HG03097 (cell line): ENCODE measurements at regions not wholly inside any gene's neighbourhood (a gene's known extent, or its start where the extent isn't known, plus 50 kb on each side); places are given as distances from the start of the nearest gene placed in this dataset.
"Not testable (repeated sequence)": the region's sequence is repeated elsewhere in the genome, so short reads cannot be mapped to it uniquely, and the experiment has no call there.

ENCODE experiments used
- ATAC-seq: cut with Tn5 transposase; IDR thresholded peaks from one replicate; pipeline ENCODE4 v1.9.1; 2021; ENCODE audit not compliant: unreplicated experiment, low FRiP score

DNA sequence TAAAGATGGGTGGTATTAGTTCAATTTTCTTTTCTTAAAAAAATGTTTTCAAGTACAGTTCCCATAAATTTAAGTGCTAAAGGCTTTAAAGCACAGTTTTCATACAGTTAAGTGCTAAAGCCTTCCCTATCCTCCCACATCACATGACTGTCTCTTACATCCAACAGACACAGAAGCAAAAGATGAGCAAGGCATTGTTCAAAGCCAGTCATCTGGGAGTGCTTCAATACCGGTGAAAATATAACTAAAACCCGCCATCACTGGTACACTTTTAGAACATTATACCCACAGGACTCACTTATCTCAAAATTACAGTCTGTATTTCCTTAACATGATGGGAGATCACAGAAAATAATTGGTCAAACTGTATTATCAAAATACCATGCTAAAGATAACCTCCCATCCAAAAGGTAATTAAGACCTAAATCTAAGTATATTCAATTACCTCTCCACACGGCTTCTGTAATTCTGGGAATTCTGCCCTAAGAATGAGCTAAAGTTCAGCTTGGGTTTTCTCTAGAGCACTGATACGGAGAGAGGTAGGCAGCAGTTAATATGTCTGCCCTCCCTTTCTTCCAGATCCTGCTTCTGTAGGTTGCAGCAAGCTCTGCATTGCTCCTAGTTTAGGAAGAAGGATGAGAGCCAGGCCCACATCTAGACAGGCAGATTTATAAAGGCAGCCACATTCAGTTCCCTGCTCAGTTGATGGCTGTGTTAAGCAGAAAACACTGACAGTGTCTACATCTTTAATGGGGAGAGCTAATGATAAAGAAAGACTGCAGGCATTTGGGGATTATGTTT, 474.8 kb upstream of the PFKP start:
- no peak for ATAC-seq

DNA sequence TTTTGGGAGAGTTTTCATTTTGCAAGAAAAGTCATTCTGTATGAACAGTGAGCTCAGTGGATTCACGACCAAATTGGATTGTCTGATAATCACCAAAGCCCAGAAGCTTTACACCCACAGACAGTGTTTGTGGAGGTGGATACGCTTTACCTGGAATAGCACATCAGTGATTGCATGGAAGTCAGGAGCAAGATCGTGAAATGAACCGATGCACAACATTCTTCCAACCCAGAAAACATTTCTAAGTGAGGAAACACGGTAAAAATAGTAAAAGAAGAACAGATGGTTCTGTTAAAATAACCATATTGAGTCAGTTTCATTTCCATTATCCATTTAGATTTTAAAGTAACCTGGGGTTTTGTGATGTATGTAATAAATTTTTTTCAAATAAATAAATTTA, 478.2 kb upstream of the PFKP start:
- ATAC-seq, result no peak

DNA sequence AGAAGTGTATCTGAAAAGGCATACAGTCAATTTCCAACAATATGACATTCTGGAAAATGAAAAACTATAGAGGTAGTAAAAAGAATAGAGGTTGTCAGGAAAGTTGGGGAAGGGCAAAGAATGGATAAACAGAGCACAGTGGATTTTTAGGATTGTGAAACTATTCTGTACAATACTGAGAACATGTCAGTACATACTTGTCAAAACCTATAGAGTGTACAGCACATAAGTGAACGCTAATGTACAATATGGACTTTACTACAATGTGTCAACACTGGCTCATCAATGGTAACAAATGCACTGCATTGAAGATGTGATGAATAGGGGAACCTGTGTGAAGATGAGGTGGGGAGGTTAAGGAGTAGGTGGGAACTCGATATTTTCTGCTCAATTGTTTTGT, 483.0 kb upstream of the PFKP start:
- no peak for ATAC-seq

DNA sequence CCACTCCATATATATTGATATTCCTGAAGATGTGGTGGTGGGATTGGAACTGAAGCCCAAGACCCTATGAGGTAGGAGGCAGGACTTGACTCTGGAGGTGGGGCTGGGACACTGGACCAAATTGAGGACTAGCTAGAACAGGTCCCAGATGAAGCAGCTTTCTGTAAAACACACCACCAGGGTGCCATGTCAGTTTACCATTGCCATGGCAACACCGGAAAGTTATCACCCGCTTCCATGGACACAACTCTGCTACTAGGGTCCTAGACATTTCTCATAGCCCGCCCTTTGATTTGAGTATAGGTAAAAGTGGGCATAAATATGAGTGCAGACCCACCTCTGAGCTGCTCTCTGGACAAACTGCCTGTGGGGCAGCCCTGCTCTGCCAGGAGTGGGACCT, 490.5 kb upstream of the PFKP start:
- no peak for ATAC-seq

DNA sequence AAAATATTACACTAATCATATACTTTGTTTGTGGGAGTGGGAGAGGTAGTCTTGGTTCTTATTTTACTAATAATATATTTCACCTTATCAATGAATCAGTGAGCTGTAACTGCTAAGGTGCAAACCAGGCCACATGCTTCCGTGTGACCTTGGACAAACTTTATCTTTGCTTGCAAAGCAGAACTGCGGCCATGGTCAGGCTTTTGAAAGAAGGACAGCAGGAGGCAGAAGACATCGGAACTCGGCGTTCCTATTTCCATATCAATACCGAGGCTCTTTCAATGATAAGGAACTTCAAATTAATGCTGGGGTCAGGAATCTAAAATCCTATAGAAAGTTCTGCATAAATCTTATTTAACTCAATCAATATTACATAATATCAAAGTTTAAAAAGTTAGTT, 491.9 kb upstream of the PFKP start:
- no peak for ATAC-seq

DNA sequence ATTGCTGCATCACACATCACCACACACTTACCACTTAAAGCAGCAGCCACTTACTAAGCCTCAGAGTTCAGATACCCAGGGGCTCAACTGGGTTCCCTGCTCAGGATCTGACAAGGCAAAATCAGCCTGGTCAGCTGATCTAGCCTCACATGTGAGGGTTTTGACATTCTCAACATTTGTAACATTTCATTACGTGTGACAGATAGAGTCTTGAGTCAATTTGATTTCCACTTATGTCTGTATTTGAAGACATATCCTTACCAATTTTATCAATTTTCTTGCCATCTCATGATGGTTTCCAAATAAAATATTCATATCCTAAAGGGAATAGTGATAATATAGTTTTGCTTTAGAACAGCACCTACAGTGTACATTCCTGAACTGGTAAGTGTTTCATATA, 494.7 kb upstream of the PFKP start:
- no peak for ATAC-seq

DNA sequence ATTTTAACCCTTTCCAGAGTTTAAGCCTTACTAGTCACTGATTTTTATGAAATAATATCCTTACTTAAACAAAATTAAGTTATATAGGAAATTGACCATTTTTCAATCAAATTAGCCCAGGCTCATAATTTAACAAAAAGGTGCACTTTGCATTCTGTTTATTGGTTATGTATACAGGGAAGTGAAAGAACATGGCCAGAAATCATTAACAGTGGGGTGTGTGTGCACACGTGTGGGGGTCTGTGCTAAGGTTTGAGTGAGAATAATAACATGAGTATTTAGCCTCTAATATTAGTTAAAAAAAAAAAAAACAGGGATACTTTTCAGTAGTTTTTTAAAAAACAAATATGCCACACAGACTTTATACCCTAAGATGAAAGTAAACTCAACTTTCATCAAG, 510.5 kb upstream of the PFKP start:
- no peak for ATAC-seq

DNA sequence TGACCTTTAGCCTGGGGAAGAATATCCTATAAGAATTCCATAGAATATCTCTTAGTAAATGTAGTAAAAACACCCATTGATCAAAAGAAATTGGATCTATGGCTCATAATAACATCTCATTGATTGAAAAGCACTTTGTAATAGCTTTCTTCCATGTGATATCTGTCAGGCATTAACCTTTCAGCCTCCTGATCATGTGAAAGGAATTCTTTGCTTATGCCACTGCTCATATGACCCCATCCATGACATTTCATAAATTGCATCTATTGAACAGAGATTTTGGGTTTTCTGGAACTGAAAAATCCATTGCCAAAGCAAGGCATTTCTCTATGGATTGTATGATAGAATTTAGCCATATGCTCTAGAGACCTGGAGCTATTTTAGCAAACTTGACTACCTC, 519.3 kb upstream of the PFKP start:
- ATAC-seq, result no peak

DNA sequence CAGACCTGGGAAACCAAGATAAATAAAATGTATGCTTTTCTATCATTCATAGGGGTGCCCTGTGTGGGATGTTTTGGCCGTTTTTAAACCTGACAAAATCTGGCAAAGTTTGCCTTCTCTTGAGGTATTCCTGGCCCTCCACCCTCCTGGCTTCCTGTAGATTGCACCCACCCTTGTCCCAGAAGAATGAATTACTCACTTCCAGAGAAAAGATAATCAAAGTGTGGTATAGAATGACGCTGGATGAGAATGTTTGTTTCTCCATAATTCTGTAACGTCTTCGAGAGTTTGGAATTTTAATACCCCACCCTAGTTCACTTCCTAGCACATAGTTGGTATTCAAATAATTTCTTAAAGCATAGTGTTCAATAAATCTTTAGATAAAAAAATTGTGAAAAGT, 519.7 kb upstream of the PFKP start:
- no peak for ATAC-seq

DNA sequence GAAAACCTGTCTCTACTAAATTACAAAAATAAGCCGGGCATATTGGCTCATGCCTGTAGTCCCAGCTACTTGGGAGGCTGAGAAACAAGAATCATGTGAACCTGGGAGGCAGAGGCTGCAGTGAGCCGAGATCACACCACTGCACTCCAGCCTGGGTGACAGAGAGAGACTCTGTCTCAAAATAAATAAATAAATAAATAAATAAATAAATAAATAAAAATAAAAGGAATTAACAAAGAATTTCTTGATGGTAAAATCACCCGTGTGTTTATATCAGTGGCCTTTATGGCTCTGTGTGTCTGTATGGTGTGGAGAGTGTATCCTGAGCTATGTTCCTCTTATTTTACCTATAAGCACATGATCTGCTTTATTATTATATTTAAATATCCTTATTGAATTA, 520.5 kb upstream of the PFKP start:
- not testable (repeated sequence) for ATAC-seq

DNA sequence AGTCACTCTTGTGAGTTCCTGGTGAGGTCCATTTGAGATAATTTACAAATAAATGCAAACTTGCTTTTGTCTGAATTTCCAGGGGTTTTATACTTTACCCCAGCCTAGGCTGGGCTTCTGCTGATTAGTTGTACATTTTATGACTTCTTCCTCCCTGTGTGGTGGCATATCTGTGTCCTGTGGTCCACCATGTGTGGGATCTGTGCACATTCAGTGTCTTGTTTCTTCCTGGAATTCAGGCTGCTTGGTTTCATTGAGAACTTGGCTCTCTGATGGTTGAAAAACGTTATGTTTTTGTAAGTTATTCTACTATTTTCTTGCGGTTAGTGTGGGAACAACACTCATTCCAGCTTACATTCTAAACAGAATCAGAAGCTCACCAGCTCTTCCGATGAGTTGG, 523.4 kb upstream of the PFKP start:
- no peak for ATAC-seq

DNA sequence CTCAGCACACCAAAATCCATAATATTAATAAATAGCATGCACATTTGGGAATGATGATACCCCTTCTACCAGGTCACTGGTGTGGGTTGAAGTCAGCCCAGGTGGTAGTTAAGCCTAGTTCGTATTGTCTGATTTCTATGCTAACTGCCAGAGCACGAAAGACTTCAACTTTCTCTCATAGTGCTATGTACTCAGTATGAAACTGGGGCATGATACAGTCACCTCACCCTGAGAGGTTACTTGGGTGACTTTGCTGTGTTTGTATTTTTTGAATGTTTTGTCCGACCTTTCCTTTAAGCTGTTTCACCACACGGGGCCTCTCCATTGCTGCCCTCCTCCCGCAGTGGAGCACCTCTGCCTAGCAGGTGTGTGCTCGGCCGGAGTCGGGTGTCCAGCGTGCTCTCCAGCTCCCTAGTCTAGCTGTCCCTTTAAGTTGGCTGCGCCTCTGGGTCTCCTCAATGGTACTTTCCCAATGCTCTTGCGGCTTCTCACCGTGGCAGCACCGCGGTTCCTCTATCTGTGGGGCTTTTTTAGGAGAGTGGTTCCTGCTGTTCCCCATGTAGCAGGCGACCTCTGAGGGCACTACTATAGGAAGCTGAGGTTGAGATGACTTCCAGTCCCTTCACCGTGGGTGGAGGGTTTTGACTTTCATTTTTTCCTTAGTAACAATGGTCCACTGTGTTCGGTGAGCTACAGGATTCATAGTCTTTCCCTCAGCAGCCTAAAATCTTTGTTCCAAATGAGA, 524.0 kb upstream of the PFKP start:
- ATAC-seq, result no peak

DNA sequence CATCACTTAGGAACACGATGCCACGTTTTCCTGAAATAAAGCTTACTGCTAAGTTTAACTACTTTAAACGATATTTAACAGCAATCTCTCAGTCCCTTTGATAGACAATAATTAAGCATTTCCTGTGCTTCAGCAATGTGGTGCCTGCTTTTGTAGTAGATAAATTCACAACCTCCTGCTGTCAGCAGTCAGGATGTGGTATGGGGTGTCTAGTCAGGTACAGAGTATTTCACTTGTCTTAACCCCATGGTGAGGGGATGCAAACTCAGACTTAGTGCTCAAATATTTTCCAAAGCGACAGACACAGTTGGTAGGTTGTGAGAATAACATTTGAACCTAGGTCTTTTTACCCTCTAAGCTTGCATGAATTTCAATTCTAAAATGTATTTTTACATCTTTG, 526.2 kb upstream of the PFKP start:
- ATAC-seq, result no peak

DNA sequence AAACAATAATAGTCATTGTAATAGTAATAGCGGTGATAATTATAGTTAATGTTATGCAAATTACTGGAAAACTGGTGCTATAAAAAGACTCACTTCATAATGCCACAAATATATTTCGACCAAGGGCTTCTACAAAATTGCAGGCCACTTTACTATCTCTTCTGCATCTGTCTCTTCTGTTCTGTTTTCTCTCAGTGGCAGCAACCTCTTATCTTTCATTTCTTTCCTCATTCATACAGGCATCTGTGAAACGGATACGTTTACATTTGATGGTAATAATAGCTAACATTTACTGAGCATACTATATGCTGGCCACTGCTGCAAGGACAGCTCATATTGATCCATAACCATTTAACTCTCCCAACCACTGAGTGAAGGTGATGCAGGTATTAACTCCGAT, 537.4 kb upstream of the PFKP start:
- no peak for ATAC-seq

DNA sequence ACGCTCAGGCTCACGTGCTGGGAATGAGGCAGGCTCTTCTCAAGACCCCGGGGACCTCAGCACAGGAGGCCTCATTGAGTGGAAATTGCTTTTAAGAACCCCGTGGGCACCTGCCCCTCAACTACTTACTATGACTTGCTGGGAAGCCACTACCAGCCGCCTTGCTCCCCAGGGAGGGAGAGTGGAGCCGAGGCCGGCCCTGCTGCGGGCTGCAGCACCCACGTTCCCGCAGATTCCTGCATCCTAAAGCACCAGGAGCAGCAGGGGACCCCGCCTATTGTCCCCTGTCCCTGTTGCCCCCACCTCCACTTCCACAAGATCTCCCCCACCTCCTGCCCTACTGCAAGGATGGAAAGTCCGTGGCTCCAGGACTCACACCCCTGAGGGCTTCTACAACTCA, 541.6 kb upstream of the PFKP start:
- ATAC-seq, result no peak

DNA sequence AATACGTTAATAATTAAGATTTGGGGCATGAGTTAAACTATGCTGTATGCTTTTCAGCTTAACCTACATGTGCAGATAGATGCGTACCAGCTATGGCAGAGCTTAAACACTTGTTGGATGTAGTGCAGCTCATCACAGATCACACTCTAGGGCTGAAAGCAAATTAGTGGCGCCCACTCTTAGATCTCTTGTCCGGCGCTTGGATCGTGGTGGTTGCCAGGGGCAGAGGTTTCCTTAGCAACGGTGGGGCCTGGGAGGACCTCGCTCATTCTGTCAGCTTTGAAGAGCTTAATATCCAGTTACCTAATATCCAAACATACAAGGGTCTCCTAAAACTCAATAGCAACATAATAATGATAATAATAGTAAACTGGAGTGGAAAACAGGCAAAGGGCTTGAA, 548.2 kb upstream of the PFKP start:
- ATAC-seq, result no peak

DNA sequence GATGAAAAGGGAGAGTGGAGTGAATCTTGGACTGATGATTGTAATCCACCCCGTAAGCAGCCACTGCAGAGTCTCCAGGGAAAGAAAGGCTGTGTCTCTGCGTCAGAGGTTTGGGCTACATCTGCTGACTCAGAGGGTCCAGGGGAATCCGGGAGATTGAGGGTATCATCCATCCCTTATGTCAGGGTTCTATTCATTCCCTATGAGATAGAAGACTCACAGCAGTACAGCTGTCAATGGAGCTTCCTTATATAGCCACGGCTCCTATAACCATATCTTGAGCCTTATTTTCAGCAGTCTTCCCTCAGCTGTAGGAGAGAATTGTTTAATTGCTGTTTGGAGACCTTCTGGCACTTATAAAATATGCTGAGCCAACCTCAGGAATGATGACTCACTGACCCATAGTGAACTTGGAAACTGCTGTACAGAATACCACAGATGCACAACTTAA, 558.2 kb upstream of the PFKP start:
- ATAC-seq, result no peak

DNA sequence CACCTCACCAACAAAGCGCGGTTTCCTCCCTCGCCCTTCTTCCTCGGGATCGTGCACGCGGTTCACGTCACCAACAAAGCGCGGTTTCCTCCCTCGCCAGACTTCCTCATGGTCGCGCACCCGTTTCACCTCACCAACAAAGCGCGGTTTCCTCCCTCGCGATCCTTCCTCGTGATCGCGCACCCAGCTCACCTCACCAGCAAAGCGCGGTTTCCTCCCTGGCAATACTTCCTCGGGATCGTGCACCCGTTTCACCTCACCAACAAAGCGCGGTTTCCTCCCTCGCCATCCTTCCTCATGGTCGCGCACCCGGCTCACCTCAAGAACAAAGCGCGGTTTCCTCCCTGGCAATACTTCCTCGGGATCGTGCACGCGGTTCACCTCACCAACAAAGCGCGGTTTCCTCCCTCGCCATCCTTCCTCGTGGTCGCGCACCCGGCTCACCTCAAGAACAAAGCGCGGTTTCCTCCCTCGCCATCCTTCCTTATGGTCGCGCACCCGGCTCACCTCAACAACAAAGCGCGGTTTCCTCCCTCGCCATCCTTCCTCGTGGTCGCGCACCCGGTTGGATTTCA, 565.9 kb upstream of the PFKP start:
- ATAC-seq, result not testable (repeated sequence)

DNA sequence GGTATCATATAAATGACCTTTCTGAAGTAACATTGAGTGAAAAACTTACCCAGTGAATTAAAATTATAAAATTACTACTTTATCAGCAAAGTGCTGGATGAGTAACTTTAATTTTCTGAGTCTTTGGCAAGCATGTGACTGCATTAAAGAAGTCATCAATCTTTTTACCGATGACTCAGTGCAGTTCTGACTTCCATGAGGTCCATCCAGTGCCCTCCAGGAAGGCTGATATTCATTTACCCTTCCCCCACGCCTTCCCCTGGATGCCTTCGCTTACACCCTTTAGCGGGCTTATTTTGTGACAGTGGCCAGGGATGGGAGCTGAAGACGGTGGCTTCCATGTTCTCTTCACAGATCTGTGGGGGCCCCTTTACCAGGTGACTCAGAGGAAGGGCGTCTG, 572.9 kb upstream of the PFKP start:
- no peak for ATAC-seq

DNA sequence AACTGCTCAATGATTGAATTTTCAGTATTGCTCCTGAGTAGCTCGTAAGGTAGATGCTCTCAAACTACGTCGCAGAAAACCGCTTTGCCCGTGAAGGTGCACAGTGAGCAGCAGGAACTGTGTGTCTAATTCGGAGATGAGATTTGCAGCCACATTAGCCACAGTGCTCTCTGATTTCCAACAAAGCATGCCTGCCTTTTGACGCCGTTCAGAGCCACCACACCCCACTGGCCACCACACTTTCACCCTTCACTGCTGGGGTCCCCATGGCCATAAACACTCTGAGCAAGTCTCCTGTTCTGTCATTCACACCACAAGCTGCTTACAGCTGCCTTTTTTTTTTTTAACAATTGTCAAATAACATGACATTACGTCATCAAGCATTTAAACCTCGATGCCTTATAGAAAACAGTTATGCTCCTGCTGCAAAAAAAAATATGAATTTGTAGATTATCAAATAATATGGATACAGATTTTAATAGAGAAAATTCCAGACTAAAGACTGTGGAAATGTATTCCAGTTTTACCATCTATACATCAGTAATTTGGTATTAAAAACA, 578.8 kb upstream of the PFKP start:
- ATAC-seq, result no peak

DNA sequence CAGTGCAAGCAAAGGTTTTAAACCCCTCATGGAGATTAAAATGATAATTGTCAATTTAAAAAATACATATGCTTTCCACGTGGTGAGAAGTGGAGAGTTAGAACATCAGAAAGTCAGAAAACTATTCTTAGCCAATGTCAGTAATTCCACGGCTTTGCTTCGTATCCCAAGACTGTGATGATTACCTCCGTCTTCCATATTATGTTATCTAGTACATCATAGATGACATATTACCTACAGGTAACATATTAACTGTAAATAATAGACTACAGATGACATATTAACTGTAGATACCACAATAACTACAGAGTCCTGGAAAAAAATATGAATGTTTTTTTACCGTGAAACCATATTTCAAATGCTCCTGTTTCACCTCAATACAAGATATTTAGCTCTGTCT, 579.4 kb upstream of the PFKP start:
- no peak for ATAC-seq

DNA sequence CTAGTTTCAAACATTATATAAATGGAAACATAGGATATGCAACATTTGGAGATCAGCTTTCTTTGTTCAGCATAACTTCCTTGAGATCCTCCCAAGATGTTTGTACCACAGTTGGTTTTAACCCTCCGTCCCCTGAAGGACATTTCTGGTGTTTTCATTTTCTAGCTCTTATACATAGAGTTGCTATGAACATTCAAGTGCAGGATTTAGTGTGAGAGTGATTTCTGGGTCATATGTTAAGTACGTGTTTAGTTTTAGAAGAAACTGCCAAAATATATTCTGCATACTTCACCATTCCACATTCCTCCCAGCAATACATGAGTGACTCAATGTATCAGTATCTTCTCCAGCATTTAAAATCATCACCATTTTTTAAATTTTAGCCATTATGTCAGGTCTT, 588.7 kb upstream of the PFKP start:
- no peak for ATAC-seq
